Eye (tissue), 1 donor: ENCODE measurements at regions not wholly inside any gene's neighbourhood (a gene's known extent, or its start where the extent isn't known, plus 50 kb on each side); places are given as distances from the start of the nearest gene placed in this dataset.

Experiments
- DNase-seq: peaks from one replicate; pipeline ENCODE4 v3.0.0-alpha.2; 2015

- DNase-seq, result no peak
Measured at GRCh38 chr3:182668541-182668940, 124.8 kb upstream of the ATP11B start.

DNA sequence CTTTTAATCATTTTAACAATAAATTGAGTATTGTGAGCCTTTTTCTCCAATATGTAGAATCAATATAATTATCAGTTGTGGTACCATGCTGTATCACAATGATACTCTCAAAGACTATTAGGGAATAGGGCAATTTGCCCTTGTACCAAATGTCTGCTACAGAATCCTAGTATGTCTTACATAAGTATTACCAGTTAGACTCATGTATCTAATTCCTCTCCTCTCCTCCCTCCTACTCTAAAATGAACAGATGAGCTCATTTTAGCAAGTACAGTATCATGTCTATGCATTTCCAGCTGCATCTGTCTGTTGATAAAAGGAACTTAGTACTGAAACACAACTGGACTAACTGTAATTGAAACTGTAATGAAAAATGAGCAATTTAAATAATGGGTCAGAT lies 124.3 kb upstream of the ATP11B start:
- DNase-seq, result no peak

DNA sequence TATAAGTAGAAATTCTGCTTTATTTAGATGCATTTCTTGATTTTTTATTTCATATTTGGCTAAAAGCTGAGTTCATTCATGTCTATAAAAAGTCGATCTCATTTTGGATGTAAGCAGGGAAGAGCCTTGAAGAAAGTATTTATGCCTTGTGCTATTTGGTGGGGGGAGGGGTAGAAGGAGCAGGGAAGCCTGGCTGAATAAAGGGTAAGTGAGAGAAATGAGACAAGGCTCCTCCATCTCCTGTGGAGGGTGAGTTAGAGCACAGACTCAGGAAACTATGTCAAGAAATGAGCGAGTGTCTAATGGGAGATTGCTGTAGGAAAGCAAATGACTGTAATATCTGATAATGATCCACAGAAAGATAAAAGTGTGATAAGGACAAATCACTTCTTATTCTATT lies 121.8 kb upstream of the ATP11B start:
- no peak for DNase-seq

DNA sequence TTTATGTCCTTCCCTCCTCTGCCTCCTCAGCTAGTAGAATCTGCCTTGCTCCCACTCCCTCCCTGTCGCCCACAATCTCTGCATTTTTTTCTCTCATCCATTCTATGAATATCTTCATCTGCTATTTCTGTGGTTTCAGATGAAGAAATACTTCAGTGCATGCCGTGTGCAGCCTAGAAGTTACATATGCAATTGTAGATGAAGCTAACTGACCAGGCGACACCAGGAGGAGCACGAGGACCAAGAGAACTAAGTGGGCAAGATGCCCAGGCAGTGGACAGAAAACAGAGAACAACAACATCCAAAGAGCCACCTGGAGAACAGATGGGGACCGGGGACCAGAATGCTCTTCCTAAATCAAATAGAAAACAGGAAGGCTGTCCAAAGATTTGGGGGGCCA lies 121.4 kb upstream of the ATP11B start:
- DNase-seq, result no peak

- no peak for DNase-seq
Measured at GRCh38 chr3:182673336-182673735, 120.0 kb upstream of the ATP11B start.

DNA sequence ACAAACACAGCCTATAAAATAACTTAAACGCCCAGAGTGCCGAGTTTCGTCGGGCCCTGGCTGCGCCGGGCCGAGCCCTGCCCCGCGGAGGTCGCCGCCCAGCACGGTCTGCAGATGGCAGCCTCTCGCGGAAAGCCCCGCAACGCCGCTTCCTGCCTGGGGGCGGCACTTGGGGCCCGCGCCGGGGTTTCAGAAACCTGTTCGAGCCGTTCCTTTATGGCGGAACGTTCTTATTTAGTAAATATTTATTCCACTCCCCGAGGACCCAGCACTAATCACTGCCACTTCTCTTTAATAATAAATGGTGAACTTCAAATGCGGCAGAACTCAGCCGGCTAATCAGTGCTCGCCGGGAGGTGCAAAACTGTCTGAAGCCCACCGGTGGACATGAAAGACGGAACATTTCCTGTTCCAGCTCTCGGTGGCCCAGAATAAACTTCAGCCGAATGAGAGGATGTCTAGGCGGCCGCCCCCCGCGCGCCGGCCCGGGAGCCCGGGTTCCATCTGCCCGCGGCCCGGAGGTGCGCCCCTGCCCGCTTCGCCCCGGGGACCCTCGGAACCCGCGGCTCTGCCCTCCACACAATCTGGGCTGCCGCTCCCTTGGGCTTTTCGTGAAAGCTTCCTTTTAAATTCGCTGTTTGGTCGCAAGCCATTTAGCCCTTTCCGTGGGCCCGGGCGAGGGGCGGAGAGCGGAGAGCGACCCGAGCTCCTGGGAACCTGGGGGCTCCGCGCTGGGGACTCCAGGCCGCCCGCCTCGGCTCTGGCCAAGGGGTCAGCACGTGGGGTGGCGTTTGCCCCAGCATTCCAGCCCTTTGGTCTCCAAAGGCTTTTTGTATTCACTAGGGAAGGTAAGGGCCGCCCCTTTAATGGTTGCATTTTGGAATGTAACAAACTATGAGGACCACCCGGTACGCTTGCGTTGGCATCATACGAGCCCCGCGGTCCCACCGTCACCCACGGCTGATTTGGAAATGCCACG lies 110.8 kb upstream of the ATP11B start:
- DNase-seq, result peak; percentile 86

DNA sequence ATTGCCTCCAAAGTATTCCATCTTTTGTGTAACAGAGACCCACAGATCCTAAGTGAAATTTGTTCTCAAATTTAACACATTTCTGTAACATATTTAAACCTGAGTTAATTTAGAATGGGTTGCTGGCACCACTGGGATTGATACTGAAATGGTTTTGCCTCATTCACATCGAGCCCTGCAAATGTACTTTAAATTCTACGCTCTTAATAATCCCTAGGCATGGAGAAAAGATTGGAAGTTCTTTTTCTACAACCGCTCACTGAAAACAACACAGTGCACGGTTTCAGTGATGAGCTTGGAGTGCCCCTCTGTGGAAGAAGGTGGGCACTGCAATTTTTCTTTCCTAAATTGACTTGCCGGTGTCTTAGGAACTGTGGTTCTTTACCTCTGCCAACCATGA lies 109.9 kb upstream of the ATP11B start:
- DNase-seq, result peak; percentile 94

GRCh38 chr3:182683858-182684257 lies 109.4 kb upstream of the ATP11B start:
- no peak for DNase-seq

DNA sequence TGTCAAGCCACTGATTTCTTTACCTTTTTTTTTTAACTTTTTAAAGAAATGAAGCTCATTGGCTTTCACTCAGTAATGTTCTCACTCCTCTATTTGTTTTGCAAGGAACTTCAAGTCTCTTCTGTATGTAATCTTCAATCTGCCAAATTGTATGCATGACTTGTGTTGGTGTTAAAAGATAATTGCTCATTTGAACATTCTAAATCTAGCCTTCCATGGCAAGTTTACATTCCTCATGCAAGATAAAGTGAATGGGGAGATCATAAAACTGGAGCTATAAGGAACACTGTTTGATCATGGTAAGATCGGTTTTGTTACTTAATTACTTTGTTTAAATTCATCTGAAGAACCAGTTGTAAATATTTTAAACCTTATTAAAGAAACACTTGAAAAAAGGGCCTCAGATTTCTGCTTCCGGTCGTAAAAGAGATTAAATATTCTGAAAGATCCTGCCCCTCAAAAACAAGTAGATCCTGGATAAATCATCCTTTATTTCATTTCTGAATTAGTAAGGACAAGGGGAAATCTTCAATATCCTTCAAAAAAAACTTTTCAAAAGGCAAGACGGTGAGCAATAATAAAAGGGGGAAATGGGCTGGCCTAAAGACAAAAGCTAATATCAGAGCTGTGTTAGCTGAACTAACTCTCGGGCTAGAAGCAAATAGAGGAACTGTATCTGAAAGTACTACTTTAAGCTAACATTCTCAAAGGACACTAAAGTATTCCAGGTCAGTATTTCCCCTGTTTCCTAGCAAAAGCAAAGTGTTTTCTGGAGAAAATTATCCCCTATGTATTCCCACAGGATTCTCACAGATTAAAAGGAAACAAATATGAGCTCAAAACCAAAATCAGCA lies 107.0 kb upstream of the ATP11B start:
- no peak for DNase-seq

- DNase-seq, result no peak
Measured at GRCh38 chr3:182690172-182690571, 103.1 kb upstream of the ATP11B start.

DNA sequence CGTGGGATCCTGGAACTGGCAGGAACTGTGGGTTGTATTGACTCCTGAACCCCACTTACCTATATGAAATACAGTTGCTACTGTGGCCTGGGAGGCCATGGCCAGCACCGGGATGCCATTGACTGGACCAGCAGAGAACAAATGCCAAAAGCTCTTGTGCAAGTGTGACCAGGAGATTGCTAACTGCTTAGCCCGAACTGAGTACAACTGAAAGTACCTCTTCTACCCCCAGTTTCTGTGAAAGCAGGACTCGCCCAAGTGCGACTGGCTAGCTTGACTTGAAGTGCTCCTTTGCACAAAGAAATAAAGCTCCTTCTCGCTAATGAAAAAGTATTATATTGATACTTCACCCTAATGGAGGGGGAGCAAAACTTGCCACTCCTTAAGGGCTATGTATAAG lies 101.3 kb upstream of the ATP11B start:
- DNase-seq, result no peak

GRCh38 chr3:182692695-182693094 lies 100.6 kb upstream of the ATP11B start:
- no peak for DNase-seq

GRCh38 chr3:182693723-182694122 lies 99.6 kb upstream of the ATP11B start:
- no peak for DNase-seq

DNA sequence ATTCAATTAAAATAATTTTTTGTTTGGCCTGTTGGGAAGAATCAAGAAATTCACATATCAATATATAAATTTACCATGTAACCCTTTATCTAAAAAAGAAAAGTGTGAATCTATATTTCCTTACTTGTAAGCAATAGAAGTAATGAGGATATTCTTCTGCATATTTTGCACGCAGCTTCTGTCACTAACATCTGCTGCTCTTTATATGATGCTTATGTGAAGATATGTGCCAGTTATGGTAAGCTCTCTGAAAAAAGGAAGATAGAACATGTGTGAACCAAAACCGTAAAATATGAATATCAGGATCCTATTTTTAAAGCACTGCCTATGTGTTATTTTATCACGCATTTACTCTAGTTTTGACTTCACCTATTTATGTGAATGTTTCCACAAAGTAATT lies 96.4 kb upstream of the ATP11B start:
- no peak for DNase-seq

- peak; percentile 34 for DNase-seq
Measured at GRCh38 chr3:182697345-182697919, 95.9 kb upstream of the ATP11B start.

DNA sequence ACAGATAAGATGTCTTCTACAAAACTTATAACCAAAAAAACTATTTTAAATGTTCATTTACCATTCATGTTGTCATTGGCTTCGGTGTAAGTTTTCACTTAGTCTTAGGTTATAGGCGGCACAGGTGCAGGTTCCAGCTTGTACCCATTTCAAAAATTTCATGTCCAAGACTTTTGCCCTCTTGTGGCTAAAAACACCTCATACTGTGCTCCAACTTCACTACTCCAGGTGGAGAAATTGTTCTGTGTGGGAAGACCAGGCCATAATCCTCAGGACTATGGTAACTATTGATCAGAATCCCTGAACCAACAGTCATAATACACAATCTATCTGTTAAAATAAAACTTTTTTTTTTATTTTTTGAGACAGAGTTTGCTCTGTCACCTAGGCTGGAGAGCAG lies 95.2 kb upstream of the ATP11B start:
- no peak for DNase-seq

GRCh38 chr3:182699550-182700170 lies 93.6 kb upstream of the ATP11B start:
- DNase-seq, result no peak

GRCh38 chr3:182702216-182702615 lies 91.1 kb upstream of the ATP11B start:
- DNase-seq, result no peak

- no peak for DNase-seq
Measured at GRCh38 chr3:182703233-182703632, 90.1 kb upstream of the ATP11B start.

- no peak for DNase-seq
Measured at GRCh38 chr3:182704926-182705325, 88.4 kb upstream of the ATP11B start.

DNA sequence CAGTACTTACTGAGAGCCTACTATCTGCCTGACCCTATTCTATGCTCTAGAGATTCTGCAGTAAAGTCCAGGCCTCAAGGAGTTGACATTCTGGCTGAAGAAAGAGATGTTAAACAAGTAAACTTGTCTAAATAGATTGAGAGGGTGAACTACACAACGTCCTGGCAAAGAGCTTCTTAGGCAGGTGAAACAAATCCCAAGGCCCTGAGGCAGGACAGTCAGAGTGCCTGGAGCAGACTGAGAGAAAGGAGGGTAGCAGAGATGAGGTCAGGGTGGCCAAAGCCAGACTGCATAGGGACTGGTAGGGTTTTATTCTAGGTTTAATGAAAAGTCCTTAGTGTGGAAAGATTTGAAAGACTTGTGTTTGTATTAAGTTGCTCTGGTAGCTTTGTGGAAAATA lies 84.5 kb upstream of the ATP11B start:
- no peak for DNase-seq

DNA sequence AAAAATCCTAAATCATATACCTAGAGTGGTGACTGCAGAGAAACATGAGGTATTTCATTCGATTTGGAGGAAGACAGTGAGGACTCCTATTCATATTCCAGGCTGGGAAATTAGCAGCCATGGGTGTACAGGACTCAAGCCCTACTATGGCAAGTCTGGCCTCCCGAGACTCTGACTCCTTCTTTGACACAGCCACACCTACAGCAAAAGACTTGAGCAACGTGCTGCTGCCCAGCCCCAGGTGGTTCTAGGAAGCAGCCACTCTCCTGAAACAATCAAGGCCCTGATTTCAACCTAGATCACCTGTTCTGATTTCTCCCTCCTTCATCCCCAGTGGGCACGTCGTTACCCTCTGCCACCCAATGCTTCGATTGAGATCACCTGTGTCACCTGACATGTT lies 84.0 kb upstream of the ATP11B start:
- DNase-seq, result no peak

- peak; percentile 50 for DNase-seq
Measured at GRCh38 chr3:182710557-182711157, 82.6 kb upstream of the ATP11B start.
